ENCODE measurements at regions not wholly inside any gene's neighbourhood (a gene's known extent, or its start where the extent isn't known, plus 50 kb on each side); places are given as distances from the start of the nearest gene placed in this dataset.

DNA sequence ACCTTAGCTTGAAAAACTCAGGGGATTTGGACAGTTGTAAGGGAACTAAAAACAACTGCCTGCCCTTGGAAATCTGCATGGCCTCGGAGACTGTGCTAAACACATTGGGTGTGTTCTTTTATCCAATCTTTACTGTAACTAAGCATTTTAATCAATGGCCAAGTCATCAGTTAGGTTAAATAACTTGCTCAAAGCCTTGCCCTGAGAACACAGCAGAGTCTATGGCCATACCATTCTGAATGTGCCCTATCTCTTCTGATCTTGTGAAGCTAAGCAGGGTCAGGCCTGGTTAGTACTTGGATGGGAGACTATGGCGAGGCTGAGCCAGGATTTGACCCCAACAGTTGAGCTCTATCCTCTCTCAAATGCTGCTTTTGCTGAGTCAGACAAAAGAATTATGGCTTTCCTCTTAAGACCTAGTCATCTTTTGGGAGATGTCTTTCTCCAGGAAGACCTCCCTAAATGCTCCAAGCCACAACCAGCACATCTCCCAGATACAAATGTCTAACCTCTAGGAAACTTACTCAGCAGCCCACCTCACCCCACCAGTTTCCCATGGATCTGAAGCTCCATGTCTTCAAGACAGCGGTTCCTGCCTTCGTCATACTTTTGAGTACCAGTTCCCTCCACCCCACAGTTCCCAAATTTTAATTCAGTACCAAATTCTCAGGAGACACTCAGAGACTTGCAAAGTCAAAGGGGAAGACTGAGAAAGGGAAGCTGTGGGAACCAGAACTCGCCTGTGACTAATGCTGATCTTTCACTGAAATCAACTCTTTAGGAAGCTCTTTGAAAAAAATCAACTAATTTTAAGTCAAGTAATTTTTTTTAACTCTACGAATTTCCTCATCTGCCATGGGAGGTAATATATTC is 336.1 kb downstream of the MAF start:
- ATAC-seq (no peak), DNase-seq (ENCODE audit: low spot score) (no peak)
- H3K4me1 Mint-ChIP-seq = peaks cover 8% of the 10 kb centered on the region
- Histone ChIP-seq H3K4me2 (no peak overlapping the region), H3K4me1 (ENCODE audit: insufficient read depth) (0 out of 2 replicates have a peak, but pooled peaks cover 1% of the 10 kb centered on the region), H3K27ac (ENCODE audit: low read depth) (no peak overlapping the region), H3K36me3 (ENCODE audit: insufficient read depth) (no peaks in the 10 kb centered on the region), H3K27me3 (ENCODE audit: insufficient read depth) (no peaks in the 10 kb centered on the region), H4K20me1 (replicated peaks; ENCODE audit: insufficient read depth) (no peaks in the 10 kb centered on the region), H3K4me3 (no peak overlapping the region), H3F3A (replicated peaks; ENCODE audit: low read depth) (no peaks in the 10 kb centered on the region), H2AFZ (no peak overlapping the region), H3K9me2 (ENCODE audit: insufficient read depth) (peaks cover 26% of the 10 kb centered on the region), H3K79me2 (replicated peaks; ENCODE audit: insufficient read depth) (no peaks in the 10 kb centered on the region)
- no peak overlapping the region for H3K27ac Mint-ChIP-seq
- H3K36me3 Mint-ChIP-seq (ENCODE audit: low read depth) = no peaks in the 10 kb centered on the region
- no peaks in the 10 kb centered on the region for H3K9me3 Mint-ChIP-seq
- H3K4me3 Mint-ChIP-seq = no peak overlapping the region
- H3K27me3 Mint-ChIP-seq (ENCODE audit: insufficient read depth, low read depth, poor library complexity) = peaks cover 6% of the 10 kb centered on the region
- TF ChIP-seq ZNF331 (CRISPR knock-in tag; IDR thresholded peaks at IDR 0.05; ENCODE audit: low read depth) = no peak
- TF ChIP-seq STAT1 (IDR thresholded peaks at IDR 0.05; ENCODE audit: unreplicated experiment) = no peak
- TF ChIP-seq, protein P1, sequence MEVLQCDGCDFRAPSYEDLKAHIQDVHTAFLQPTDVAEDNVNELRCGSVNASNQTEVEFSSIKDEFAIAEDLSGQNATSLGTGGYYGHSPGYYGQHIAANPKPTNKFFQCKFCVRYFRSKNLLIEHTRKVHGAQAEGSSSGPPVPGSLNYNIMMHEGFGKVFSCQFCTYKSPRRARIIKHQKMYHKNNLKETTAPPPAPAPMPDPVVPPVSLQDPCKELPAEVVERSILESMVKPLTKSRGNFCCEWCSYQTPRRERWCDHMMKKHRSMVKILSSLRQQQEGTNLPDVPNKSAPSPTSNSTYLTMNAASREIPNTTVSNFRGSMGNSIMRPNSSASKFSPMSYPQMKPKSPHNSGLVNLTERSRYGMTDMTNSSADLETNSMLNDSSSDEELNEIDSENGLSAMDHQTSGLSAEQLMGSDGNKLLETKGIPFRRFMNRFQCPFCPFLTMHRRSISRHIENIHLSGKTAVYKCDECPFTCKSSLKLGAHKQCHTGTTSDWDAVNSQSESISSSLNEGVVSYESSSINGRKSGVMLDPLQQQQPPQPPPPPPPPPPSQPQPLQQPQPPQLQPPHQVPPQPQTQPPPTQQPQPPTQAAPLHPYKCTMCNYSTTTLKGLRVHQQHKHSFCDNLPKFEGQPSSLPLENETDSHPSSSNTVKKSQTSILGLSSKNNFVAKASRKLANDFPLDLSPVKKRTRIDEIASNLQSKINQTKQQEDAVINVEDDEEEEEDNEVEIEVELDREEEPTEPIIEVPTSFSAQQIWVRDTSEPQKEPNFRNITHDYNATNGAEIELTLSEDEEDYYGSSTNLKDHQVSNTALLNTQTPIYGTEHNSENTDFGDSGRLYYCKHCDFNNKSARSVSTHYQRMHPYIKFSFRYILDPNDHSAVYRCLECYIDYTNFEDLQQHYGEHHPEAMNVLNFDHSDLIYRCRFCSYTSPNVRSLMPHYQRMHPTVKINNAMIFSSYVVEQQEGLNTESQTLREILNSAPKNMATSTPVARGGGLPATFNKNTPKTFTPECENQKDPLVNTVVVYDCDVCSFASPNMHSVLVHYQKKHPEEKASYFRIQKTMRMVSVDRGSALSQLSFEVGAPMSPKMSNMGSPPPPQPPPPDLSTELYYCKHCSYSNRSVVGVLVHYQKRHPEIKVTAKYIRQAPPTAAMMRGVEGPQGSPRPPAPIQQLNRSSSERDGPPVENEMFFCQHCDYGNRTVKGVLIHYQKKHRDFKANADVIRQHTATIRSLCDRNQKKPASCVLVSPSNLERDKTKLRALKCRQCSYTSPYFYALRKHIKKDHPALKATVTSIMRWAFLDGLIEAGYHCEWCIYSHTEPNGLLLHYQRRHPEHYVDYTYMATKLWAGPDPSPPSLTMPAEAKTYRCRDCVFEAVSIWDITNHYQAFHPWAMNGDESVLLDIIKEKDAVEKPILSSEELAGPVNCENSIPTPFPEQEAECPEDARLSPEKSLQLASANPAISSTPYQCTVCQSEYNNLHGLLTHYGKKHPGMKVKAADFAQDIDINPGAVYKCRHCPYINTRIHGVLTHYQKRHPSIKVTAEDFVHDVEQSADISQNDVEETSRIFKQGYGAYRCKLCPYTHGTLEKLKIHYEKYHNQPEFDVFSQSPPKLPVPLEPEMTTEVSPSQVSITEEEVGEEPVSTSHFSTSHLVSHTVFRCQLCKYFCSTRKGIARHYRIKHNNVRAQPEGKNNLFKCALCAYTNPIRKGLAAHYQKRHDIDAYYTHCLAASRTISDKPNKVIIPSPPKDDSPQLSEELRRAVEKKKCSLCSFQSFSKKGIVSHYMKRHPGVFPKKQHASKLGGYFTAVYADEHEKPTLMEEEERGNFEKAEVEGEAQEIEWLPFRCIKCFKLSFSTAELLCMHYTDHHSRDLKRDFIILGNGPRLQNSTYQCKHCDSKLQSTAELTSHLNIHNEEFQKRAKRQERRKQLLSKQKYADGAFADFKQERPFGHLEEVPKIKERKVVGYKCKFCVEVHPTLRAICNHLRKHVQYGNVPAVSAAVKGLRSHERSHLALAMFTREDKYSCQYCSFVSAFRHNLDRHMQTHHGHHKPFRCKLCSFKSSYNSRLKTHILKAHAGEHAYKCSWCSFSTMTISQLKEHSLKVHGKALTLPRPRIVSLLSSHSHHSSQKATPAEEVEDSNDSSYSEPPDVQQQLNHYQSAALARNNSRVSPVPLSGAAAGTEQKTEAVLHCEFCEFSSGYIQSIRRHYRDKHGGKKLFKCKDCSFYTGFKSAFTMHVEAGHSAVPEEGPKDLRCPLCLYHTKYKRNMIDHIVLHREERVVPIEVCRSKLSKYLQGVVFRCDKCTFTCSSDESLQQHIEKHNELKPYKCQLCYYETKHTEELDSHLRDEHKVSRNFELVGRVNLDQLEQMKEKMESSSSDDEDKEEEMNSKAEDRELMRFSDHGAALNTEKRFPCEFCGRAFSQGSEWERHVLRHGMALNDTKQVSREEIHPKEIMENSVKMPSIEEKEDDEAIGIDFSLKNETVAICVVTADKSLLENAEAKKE (CRISPR knock-in tag; IDR thresholded peaks at IDR 0.05) = no peak
- TF ChIP-seq CREB1 (CRISPR knock-in tag; IDR thresholded peaks at IDR 0.05; ENCODE audit: low read depth) = no peak
- no peak for TF ChIP-seq JUNB (IDR thresholded peaks at IDR 0.05; ENCODE audit: unreplicated experiment)
- TF ChIP-seq, protein P2, sequence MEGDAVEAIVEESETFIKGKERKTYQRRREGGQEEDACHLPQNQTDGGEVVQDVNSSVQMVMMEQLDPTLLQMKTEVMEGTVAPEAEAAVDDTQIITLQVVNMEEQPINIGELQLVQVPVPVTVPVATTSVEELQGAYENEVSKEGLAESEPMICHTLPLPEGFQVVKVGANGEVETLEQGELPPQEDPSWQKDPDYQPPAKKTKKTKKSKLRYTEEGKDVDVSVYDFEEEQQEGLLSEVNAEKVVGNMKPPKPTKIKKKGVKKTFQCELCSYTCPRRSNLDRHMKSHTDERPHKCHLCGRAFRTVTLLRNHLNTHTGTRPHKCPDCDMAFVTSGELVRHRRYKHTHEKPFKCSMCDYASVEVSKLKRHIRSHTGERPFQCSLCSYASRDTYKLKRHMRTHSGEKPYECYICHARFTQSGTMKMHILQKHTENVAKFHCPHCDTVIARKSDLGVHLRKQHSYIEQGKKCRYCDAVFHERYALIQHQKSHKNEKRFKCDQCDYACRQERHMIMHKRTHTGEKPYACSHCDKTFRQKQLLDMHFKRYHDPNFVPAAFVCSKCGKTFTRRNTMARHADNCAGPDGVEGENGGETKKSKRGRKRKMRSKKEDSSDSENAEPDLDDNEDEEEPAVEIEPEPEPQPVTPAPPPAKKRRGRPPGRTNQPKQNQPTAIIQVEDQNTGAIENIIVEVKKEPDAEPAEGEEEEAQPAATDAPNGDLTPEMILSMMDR (conservative IDR thresholded peaks at IDR 0.05; ENCODE audit: low read depth in 2 of 2) = no peak
